GM21447 (cell line): ENCODE measurements at regions not wholly inside any gene's neighbourhood (a gene's known extent, or its start where the extent isn't known, plus 50 kb on each side); places are given as distances from the start of the nearest gene placed in this dataset.

Experiments
- ATAC-seq: cut with Tn5 transposase; IDR thresholded peaks from one replicate; pipeline ENCODE4 v1.9.1; 2021; ENCODE audit not compliant: unreplicated experiment

- no peak for ATAC-seq
These were observed 344.6 kb downstream of the LMO4 start for GRCh38 chr1:87673309-87673708.

GRCh38 chr1:87673748-87674147, 345.1 kb downstream of the LMO4 start:
- ATAC-seq: no peak

- ATAC-seq: no peak
These were observed 346.1 kb downstream of the LMO4 start for GRCh38 chr1:87674791-87675190.

GRCh38 chr1:87678266-87678665, 349.6 kb downstream of the LMO4 start:
- no peak for ATAC-seq

- ATAC-seq: no peak
These were observed 353.9 kb downstream of the LMO4 start for GRCh38 chr1:87682565-87682964.

- no peak for ATAC-seq
These were observed 354.7 kb downstream of the LMO4 start for GRCh38 chr1:87683196-87683956.

GRCh38 chr1:87684194-87684593, 355.5 kb downstream of the LMO4 start:
- no peak for ATAC-seq

- ATAC-seq: no peak
These were observed 356.1 kb downstream of the LMO4 start for GRCh38 chr1:87684713-87685205.

GRCh38 chr1:87685311-87686135, 356.8 kb downstream of the LMO4 start:
- ATAC-seq: no peak

GRCh38 chr1:87686136-87686495, 357.4 kb downstream of the LMO4 start:
- no peak for ATAC-seq

GRCh38 chr1:87686671-87687070, 358.0 kb downstream of the LMO4 start:
- ATAC-seq: no peak

GRCh38 chr1:87688136-87688535, 359.5 kb downstream of the LMO4 start:
- no peak for ATAC-seq

GRCh38 chr1:87689487-87689886, 360.8 kb downstream of the LMO4 start:
- ATAC-seq: no peak

- ATAC-seq: no peak
These were observed 367.8 kb downstream of the LMO4 start for GRCh38 chr1:87696483-87696882.

- ATAC-seq: no peak
These were observed 373.8 kb downstream of the LMO4 start for GRCh38 chr1:87702455-87702854.

- no peak for ATAC-seq
These were observed 376.6 kb downstream of the LMO4 start for GRCh38 chr1:87705233-87705632.

GRCh38 chr1:87706203-87706602, 377.5 kb downstream of the LMO4 start:
- ATAC-seq: no peak

GRCh38 chr1:87706779-87707228, 378.1 kb downstream of the LMO4 start:
- ATAC-seq: no peak

- no peak for ATAC-seq
These were observed 378.7 kb downstream of the LMO4 start for GRCh38 chr1:87707411-87707810.

GRCh38 chr1:87712261-87713010, 383.8 kb downstream of the LMO4 start:
- ATAC-seq: no peak

- no peak for ATAC-seq
These were observed 385.6 kb downstream of the LMO4 start for GRCh38 chr1:87714278-87714677.
